GM23338 (cell line): ENCODE measurements at regions not wholly inside any gene's neighbourhood (a gene's known extent, or its start where the extent isn't known, plus 50 kb on each side); places are given as distances from the start of the nearest gene placed in this dataset.

ENCODE experiments used
- CREB1 ChIP-seq: fragments of 250-450 bp; sonication (Bioruptor Pico); IDR thresholded peaks from 2 replicates; pipeline ENCODE4 v1.5.0; 2020; ENCODE audit warnings: low read depth, mild to moderate bottlenecking, moderate library complexity
- EZH2 ChIP-seq: fragments of 200-600 bp; sonication (generic); IDR thresholded peaks from one replicate; pipeline ENCODE4 v1.8.0; 2017; ENCODE audit warnings: antibody characterized with exemption, mild to moderate bottlenecking, low read depth; ENCODE audit not compliant: unreplicated experiment
- EZH2phosphoT487 ChIP-seq: fragments of 200-600 bp; sonication (generic); IDR thresholded peaks from one replicate; pipeline ENCODE4 v1.8.1; 2018; ENCODE audit warnings: antibody characterized with exemption; ENCODE audit not compliant: unreplicated experiment
- JUNB ChIP-seq: IDR thresholded peaks from one replicate; pipeline ENCODE4 v1.6.1; 2016; ENCODE audit warnings: antibody characterized with exemption; ENCODE audit not compliant: unreplicated experiment
- POLR2AphosphoS5 ChIP-seq: IDR thresholded peaks from 2 replicates; pipeline ENCODE4 v1.6.1; 2016; ENCODE audit warnings: antibody characterized with exemption, low read depth
- STAT1 ChIP-seq: IDR thresholded peaks from one replicate; pipeline ENCODE4 v1.6.1; 2016; ENCODE audit warnings: antibody characterized with exemption; ENCODE audit not compliant: unreplicated experiment
- ZNF114 ChIP-seq: fragments of 250-450 bp; sonication (Bioruptor Pico); IDR thresholded peaks from 2 replicates; pipeline ENCODE4 v1.5.0; 2020; ENCODE audit warnings: mild to moderate bottlenecking, moderate library complexity
- TF ChIP-seq, protein P1 (sequence below), 2 experiments: fragments of 200-600 bp in 1 of 2; sonication (generic) in 1 of 2; conservative IDR thresholded peaks; 2 replicates each; pipeline versions ENCODE4 v1.5.1 to v1.6.1; 2016 to 2017; ENCODE audit warnings: antibody characterized with exemption in 2 of 2, low read depth in 2 of 2, mild to moderate bottlenecking in 2 of 2, moderate library complexity in 1 of 2
- TF ChIP-seq, protein P2 (sequence below): IDR thresholded peaks from one replicate; pipeline ENCODE4 v1.6.1; 2018; ENCODE audit warnings: antibody characterized with exemption; ENCODE audit not compliant: unreplicated experiment
- TF ChIP-seq, protein P3 (sequence below): IDR thresholded peaks from 2 replicates; pipeline ENCODE4 v1.6.1; 2016; ENCODE audit warnings: antibody characterized with exemption

DNA sequence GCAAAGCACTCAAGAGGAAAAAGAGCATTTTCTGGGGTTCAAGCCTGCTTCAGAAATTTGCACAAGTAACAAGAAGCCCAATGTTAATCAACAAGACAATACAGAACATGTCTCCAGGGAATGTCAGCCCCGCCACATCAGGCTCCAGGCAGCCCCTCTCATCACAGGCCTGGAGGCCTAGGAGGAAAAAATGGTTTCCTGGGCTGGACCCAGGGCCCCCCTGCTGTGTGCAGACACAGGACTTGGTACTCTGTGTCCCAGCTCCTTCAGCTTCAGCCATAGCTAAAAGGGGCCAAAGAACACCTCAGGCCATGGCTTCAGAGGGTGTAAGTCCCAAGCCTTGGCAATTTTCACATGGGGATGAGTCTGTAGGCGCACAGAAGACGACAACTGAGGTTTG, 802.9 kb upstream of the KLHL29 start:
- TF ChIP-seq, protein P1, sequence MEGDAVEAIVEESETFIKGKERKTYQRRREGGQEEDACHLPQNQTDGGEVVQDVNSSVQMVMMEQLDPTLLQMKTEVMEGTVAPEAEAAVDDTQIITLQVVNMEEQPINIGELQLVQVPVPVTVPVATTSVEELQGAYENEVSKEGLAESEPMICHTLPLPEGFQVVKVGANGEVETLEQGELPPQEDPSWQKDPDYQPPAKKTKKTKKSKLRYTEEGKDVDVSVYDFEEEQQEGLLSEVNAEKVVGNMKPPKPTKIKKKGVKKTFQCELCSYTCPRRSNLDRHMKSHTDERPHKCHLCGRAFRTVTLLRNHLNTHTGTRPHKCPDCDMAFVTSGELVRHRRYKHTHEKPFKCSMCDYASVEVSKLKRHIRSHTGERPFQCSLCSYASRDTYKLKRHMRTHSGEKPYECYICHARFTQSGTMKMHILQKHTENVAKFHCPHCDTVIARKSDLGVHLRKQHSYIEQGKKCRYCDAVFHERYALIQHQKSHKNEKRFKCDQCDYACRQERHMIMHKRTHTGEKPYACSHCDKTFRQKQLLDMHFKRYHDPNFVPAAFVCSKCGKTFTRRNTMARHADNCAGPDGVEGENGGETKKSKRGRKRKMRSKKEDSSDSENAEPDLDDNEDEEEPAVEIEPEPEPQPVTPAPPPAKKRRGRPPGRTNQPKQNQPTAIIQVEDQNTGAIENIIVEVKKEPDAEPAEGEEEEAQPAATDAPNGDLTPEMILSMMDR (conservative IDR thresholded peaks at IDR 0.05; ENCODE audit: low read depth in 2 of 2): no peak
- TF ChIP-seq JUNB: no peak
- TF ChIP-seq EZH2: no peak
- TF ChIP-seq STAT1: no peak
- TF ChIP-seq POLR2AphosphoS5: no peak
- TF ChIP-seq CREB1 (CRISPR knock-in tag): no peak
- no peak for TF ChIP-seq EZH2phosphoT487
- TF ChIP-seq, protein P2, sequence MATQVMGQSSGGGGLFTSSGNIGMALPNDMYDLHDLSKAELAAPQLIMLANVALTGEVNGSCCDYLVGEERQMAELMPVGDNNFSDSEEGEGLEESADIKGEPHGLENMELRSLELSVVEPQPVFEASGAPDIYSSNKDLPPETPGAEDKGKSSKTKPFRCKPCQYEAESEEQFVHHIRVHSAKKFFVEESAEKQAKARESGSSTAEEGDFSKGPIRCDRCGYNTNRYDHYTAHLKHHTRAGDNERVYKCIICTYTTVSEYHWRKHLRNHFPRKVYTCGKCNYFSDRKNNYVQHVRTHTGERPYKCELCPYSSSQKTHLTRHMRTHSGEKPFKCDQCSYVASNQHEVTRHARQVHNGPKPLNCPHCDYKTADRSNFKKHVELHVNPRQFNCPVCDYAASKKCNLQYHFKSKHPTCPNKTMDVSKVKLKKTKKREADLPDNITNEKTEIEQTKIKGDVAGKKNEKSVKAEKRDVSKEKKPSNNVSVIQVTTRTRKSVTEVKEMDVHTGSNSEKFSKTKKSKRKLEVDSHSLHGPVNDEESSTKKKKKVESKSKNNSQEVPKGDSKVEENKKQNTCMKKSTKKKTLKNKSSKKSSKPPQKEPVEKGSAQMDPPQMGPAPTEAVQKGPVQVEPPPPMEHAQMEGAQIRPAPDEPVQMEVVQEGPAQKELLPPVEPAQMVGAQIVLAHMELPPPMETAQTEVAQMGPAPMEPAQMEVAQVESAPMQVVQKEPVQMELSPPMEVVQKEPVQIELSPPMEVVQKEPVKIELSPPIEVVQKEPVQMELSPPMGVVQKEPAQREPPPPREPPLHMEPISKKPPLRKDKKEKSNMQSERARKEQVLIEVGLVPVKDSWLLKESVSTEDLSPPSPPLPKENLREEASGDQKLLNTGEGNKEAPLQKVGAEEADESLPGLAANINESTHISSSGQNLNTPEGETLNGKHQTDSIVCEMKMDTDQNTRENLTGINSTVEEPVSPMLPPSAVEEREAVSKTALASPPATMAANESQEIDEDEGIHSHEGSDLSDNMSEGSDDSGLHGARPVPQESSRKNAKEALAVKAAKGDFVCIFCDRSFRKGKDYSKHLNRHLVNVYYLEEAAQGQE: no peak
- TF ChIP-seq ZNF114: no peak
- TF ChIP-seq, protein P3, sequence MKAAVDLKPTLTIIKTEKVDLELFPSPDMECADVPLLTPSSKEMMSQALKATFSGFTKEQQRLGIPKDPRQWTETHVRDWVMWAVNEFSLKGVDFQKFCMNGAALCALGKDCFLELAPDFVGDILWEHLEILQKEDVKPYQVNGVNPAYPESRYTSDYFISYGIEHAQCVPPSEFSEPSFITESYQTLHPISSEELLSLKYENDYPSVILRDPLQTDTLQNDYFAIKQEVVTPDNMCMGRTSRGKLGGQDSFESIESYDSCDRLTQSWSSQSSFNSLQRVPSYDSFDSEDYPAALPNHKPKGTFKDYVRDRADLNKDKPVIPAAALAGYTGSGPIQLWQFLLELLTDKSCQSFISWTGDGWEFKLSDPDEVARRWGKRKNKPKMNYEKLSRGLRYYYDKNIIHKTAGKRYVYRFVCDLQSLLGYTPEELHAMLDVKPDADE: no peak
